H1 (cell line): ENCODE measurements at regions not wholly inside any gene's neighbourhood (a gene's known extent, or its start where the extent isn't known, plus 50 kb on each side); places are given as distances from the start of the nearest gene placed in this dataset.

Experiments used
- CREB1 ChIP-seq: IDR thresholded peaks from 2 replicates; pipeline ENCODE4 v1.6.1; 2012; ENCODE audit warnings: inconsistent platforms
- CTBP2 ChIP-seq: IDR thresholded peaks from 2 replicates; pipeline ENCODE4 v1.7.0; 2011; ENCODE audit warnings: borderline replicate concordance, mild to moderate bottlenecking, moderate library complexity, mixed read lengths, low read length; ENCODE audit not compliant: insufficient read depth, insufficient read length
- GTF2F1 ChIP-seq: IDR thresholded peaks from 2 replicates; pipeline ENCODE4 v1.6.1; 2012; ENCODE audit warnings: low read depth, low read length, improper control_type of control experiment, borderline replicate concordance
- HDAC6 ChIP-seq: IDR thresholded peaks from one replicate; pipeline ENCODE4 v1.7.1; 2012; ENCODE audit warnings: low read depth, mild to moderate bottlenecking, inconsistent platforms, low read length, moderate library complexity
- PHF8 ChIP-seq: fragments of 200-600 bp; sonication (generic); conservative IDR thresholded peaks from 2 replicates; pipeline ENCODE4 v1.7.1; 2012; ENCODE audit warnings: low read depth, mild to moderate bottlenecking, inconsistent platforms, low read length, moderate library complexity
- TEAD4 ChIP-seq: IDR thresholded peaks from 2 replicates; pipeline ENCODE4 v1.6.1; 2012; ENCODE audit warnings: low read depth, low read length, inconsistent platforms, mixed read lengths
- TF ChIP-seq, protein P1 (sequence below), 3 experiments: IDR thresholded peaks; 1 replicate in 2 of 3; 2 replicates in 1 of 3; pipeline versions ENCODE4 v1.5.1 to v1.6.1; 2011; ENCODE audit warnings: low read length in 3 of 3, mild to moderate bottlenecking in 3 of 3, inconsistent platforms in 2 of 3, low read depth in 1 of 3, moderate library complexity in 1 of 3; ENCODE audit not compliant: insufficient read depth in 1 of 3; ENCODE audit errors: control extremely low read depth in 1 of 3

DNA sequence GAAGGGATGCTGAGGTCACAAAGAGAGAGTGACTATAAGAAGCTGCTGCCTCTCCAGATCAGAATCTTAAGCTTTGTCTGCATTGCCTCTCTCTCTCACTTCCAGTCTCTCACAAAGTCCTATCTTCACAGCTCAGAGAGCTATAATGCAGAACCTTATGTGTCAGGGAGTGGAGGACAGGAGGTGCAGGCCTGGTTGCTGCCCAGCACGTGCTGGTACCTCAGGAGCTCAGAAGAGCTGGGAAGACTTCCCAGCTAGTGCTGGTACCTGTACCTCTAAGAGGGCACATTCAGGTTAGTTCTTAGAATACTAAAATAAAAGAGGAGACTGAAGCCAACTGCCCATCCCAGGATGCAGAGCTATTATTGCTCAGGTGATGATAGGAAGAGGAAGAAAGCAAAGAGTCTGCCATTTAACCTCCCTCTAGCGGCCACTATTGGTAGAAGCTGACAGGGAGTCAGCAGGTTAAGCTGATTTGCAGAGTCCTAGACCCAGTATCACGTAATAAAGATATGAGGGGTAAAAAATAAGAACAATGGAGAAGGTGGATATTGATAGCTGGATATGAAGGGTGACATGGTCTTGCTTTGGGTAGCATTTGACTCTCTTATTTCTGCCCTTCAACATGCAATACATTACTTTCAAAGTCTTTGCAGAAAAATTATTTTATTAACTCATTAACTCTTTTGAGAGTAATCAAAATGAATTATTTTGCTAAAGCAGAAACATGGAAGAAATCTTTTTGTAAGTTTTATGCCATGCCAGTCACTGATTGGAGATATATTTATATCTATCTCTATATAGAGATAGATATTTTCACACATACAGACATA, 138.1 kb upstream of the HMCN1 start (continued):
- TF ChIP-seq, protein P1, sequence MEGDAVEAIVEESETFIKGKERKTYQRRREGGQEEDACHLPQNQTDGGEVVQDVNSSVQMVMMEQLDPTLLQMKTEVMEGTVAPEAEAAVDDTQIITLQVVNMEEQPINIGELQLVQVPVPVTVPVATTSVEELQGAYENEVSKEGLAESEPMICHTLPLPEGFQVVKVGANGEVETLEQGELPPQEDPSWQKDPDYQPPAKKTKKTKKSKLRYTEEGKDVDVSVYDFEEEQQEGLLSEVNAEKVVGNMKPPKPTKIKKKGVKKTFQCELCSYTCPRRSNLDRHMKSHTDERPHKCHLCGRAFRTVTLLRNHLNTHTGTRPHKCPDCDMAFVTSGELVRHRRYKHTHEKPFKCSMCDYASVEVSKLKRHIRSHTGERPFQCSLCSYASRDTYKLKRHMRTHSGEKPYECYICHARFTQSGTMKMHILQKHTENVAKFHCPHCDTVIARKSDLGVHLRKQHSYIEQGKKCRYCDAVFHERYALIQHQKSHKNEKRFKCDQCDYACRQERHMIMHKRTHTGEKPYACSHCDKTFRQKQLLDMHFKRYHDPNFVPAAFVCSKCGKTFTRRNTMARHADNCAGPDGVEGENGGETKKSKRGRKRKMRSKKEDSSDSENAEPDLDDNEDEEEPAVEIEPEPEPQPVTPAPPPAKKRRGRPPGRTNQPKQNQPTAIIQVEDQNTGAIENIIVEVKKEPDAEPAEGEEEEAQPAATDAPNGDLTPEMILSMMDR (IDR thresholded peaks at IDR 0.05; ENCODE audit: control extremely low read depth in 1 of 3, insufficient read depth in 1 of 3, low read depth in 1 of 3, low read length in 3 of 3), result peak in 2 of 3 experiments; percentile 73 to 88; a peak in 3 of 4 replicates
- TF ChIP-seq PHF8 (no peak), CREB1 (no peak), GTF2F1 (no peak), CTBP2 (no peak), HDAC6 (no peak), TEAD4 (no peak)
- TF ChIP-seq, all 59 proteins: peak for 3
